Activated CD4-positive, alpha-beta T cell treated with anti-CD3 and anti-CD28 coated beads for 4 hours (primary cell): ENCODE measurements at regions not wholly inside any gene's neighbourhood (a gene's known extent, or its start where the extent isn't known, plus 50 kb on each side); places are given as distances from the start of the nearest gene placed in this dataset.

Source experiments
- DNase-seq, 2 donors: peaks; one replicate each; pipeline ENCODE4 v3.0.0-alpha.2; 2020

GRCh38 chr10:20963721-20964595 lies 66.8 kb upstream of the NEBL start:
- DNase-seq, result no peak

GRCh38 chr10:20963056-20963455 lies 65.9 kb upstream of the NEBL start:
- DNase-seq, result no peak

- no peak for DNase-seq
Measured at GRCh38 chr10:20962165-20962564, 65.1 kb upstream of the NEBL start.

GRCh38 chr10:20959242-20959641 lies 62.1 kb upstream of the NEBL start:
- no peak for DNase-seq

- DNase-seq, result no peak
Measured at GRCh38 chr10:20958764-20959163, 61.7 kb upstream of the NEBL start.

GRCh38 chr10:20958225-20958624 lies 61.1 kb upstream of the NEBL start:
- no peak for DNase-seq

- no peak for DNase-seq
Measured at GRCh38 chr10:20957744-20958143, 60.6 kb upstream of the NEBL start.

GRCh38 chr10:20956843-20957242 lies 59.7 kb upstream of the NEBL start:
- DNase-seq, result no peak

GRCh38 chr10:20955355-20955893 lies 58.3 kb upstream of the NEBL start:
- DNase-seq, result no peak

- no peak for DNase-seq
Measured at GRCh38 chr10:20954519-20954918, 57.4 kb upstream of the NEBL start.

GRCh38 chr10:20953120-20953519 lies 56.0 kb upstream of the NEBL start:
- no peak for DNase-seq

- DNase-seq, result no peak
Measured at GRCh38 chr10:20949967-20950366, 52.9 kb upstream of the NEBL start.

GRCh38 chr10:20948686-20949327 lies 51.7 kb upstream of the NEBL start:
- no peak for DNase-seq
